ENCODE measurements at regions not wholly inside any gene's neighbourhood (a gene's known extent, or its start where the extent isn't known, plus 50 kb on each side); places are given as distances from the start of the nearest gene placed in this dataset.

DNA sequence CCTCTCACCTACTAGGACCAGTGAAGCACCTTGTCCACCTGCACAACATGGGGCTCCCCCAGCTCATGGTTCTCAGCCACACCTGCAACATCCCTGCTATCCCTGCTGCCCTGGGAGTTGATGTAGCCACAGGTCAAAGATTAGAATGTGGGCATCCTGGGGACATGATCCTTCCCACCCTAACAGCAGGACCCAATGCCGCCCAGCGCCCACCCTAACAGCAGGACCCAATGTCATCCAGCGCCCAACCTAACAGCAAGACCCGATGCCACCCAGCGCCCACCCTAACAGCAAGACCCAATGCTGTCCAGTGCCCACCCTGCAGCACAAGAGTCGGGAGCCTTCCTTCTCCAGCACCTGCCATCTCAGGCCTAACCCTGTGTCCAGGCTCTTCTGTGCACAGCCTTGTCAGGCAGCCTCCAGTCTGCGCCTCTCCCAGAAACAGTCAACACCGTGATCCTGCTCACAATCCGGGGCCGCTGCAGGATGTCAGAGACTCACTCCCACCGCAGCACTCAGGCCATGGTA lies 237.3 kb upstream of the SALL3 start:
- no peak for DNase-seq (ENCODE audit: low spot score)

DNA sequence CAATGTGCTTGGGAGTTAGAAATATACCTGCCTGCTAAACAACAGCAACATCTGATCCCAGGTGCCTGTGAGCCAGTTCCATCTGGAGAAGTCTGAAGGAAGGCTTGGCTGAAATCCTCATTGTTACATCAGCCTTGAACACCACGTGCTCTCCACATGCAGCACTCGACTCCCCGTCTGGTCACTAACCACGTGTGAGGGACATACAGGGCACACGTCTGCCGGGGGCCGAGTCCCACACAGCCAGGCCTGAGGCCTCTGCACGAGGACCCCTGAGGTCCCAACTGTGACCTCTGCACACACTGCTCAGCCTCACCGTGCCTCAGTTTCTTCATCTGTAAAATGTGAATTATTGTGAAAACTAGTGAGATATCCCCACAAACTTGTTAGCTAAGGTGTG lies 236.5 kb upstream of the SALL3 start:
- DNase-seq (ENCODE audit: low spot score): no peak

DNA sequence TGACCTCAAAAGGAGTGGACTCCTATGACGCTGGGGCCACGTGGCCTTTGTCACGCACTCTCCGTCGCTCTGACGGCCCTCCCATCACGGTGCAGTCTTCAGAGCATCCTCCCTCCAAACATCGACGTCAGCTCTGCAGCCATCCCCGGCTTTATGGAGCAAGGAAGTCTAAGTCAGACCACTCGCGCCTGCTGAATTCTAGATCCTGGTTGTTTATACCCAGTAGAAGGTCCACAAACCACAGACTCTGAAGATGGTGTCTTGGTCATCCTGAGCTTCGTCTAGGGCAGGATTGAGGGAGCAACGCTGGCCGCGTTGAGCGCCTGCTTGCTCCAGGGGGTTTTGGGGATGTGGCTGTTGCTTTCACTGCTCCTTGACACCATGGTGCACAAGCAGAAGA lies 228.0 kb upstream of the SALL3 start:
- no peak for DNase-seq (ENCODE audit: low spot score)

DNA sequence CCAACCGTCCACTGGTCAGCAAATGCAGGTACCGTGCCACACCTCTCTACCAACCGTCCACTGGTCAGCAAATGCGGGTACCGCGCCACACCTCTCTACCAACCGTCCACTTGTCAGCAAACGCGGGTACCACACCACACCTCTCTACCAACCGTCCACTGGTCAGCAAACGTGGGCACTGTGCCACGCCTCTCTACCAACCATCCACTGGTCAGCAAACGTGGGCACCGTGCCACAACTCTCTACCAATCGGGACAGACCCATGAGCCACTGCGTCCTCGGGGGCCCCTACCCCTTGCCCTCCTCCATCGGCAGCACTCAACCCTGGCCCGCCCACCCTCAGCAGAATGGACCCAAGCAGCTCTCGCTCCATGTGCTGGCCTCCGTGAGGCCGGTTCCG lies 226.4 kb upstream of the SALL3 start:
- no peak for DNase-seq (ENCODE audit: low spot score)

DNA sequence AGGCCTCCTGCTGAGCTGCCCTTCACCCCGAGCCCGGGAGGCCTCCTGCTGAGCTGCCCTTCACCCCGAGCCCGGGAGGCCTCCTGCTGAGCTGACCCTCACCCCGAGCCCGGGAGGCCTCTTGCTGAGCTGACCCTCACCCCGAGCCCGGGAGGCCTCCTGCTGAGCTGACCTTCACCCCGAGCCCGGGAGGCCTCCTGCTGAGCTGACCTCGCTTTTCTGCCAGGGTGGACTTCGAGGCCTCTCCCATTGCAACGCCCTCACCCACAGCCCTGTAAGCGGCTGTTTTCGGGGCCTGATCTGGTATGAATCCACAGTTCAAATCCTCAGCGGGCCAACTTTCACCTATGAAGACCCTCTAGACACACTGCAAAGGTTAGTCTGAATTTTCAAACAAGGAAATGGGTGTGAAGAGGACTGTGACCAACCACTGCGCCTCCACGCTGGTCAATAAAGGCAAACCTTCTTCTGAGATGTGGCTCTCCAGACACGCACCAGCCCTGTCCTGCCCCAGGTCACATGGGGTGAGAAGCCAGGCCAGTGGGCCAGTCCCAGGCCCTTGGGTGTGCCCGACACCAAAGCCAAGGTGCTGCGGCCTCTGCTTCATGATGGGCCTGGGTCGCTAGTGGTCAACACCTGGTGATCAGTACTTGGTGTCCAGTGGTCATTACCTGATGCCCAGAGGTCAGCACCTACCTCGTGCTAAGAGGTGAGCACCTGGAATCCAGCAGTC lies 225.1 kb upstream of the SALL3 start:
- no peak for DNase-seq (ENCODE audit: low spot score)

DNA sequence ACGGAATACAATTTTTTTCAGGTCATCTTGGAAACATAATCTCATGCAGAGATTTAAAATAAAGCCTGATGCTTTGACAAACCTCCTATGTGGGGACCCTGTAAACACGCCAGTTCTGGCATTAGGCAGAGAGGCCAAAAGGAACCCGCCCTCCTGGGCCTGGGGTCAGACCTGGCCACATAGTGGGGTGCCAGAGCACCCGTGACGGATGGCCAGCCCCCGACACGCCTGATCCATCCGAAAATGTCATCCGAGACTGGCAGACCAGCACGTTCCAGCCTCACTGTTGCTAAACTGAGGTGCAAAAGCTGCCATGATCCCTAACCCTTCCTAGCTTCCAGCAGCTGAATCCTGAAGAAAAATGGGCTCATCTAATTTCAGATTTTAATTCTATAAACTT lies 222.6 kb upstream of the SALL3 start:
- no peak for DNase-seq (ENCODE audit: low spot score)

DNA sequence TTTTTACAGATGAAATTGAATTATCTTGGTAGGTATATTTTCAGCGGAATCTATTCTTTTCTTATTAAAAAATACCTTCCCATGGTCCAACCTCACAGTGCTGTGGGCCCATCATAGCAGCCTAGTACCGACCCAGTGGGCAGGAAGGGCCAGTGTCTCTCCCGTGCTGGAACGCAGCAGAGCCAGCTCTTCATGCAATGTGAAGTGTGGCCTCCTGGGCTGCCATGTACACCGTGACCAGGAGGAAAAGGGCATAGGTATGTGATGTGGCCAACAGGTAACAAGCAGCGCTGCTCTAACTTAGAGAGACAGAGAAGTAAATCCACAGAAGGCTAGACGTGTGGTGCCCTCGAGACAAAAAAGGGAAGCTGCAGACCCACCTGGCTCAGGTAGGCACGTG lies 221.1 kb upstream of the SALL3 start:
- no peak for DNase-seq (ENCODE audit: low spot score)

DNA sequence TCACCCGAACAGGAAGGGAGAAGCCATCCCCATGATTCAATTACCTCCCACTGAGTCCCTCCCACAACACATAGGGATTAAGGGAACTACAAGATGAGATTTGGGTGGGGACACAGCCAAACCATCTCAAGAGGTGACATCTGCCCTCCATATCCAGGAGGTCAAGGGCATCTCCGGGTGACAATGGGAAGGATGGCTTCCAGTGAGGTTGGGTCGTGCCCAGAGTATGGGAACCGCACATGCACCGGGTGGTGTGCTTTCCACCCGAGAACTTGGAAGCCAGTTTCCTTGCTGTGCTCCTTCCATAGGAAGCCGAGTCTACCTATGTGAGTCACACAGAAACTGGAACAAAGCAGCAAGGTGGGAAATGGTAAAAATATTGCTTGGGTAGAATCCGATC lies 216.9 kb upstream of the SALL3 start:
- no peak for DNase-seq (ENCODE audit: low spot score)

DNA sequence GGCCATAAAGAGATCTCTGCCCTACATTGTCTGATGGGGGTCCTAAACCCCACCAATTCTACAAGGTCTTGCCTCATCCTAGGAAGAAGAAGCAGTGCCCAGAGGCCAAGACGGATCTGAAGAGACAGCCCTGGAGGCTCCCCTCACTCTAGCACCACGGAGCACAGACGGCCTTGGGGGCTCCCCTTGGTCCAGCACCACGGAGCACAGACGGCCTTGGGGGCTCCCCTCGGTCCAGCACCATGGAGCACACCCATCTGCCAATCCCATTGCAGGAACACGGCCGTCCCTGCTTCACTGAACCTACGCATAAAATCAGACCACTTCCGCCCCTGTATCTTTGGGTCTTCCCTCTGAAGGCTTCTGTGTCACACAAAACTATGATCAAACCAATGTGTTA lies 215.1 kb upstream of the SALL3 start:
- no peak for DNase-seq (ENCODE audit: low spot score)

DNA sequence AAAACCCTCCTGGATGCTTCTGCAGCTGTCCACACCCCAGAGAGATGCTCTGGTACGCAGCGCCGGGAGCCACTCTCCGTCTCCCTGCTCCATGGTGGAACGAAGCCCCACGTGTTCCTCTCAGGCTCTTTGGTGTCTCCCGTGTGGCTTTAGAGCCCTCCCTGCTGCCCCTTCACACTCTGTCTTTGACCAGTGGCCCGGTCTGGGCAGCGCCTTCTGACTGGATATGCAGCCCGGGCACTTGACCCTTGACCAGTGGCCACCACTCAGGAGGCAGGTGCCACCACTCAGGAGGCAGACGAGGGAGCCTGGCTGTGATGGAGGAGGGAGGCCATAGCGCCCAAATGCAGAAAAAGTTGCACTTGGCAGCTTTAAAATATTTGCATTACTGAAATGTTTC lies 214.5 kb upstream of the SALL3 start:
- no peak for DNase-seq (ENCODE audit: low spot score)

DNA sequence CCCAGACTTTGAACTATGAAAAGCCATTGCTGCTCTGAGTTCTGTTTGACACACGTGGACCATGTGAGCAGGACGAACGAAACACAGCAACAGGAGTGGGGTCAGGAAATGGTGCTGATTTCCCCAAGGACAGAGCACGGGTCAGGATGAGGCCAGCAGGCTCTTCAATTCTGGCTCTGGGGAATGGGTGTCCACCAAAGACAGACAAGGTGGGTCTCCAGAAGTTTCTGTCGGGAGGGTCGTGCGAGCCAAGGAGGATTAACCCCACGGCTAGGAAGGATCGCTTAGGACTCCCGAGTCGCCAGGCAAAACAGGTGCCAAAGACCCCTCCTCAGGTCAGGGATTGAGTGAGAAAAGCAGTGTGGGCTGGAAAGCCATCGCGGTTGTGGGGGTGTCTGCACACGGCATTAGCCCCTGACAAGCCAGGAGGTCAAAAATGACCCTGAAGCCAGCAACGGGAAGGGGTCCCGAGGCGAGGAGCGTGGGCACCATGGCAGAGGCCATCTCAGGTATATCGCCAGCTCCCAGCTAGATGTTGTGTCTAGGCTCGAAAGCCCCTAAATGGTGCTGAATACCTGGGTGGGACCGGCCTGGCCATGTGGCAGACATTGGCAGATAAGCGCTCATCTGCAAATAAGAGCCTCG lies 213.9 kb upstream of the SALL3 start:
- no peak for DNase-seq (ENCODE audit: low spot score)

DNA sequence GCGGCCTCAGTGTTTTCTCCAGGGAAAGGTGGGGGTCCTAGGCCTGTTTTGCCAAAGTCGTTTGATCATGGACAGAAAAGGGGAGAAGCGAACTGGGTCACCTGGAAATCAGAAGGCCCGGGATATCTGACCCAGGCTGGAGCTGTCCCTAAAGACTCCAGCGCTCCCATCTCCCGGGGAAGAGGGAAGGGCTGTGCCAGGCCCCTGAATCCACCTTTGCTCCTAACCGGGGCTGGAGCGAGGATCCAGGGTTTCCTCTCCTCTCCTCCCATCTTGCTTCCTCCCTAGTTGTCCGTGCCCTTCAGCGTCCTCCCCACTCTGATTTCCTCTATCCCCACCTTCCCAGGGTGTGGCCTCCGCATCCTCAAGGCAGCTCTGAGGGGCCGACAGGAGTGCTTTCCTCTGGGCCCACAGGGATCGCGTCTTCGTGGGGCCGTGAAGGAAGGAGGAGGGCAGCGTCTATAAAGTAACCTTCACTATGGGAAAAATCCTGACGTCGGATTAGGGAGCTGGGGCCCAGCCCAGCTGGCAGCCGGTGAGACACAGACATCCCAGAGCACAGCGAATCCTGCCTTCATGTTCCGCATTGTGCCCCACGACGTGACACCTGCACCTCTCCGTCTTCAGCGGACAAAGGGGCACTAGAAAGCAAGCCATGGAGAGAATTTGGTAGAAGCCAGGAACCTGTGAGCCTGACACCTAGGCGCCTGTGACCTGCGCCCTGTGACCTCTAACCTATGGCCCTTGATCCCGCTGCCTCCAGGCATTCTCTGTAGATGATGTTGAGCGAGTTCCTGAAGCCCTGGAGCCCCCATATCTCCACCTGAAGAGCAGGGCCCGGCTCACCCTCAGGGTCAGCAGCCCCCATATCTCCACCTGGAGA lies 212.7 kb upstream of the SALL3 start:
- no peak for DNase-seq (ENCODE audit: low spot score)

DNA sequence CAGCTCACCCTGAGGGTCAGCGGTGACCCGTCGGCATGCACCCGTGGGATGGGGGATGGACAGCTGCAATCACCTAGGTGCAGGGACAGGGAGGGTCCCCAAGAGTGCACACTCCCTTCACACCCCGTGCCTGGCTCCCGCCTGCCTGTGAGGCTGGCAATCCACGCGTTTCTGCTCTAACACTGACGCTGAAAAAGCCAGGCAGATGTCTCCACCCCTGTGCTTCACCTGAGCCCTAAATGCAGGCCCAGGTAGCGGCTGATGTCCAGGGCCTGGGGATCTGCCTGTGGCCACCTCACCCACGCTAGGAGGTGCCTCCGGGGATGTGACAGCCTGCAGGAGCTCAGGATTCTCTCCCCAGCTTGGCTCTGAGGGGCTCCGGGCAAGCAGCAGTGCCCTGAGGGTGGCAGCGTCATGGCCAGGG lies 212.0 kb upstream of the SALL3 start:
- no peak for DNase-seq (ENCODE audit: low spot score)

DNA sequence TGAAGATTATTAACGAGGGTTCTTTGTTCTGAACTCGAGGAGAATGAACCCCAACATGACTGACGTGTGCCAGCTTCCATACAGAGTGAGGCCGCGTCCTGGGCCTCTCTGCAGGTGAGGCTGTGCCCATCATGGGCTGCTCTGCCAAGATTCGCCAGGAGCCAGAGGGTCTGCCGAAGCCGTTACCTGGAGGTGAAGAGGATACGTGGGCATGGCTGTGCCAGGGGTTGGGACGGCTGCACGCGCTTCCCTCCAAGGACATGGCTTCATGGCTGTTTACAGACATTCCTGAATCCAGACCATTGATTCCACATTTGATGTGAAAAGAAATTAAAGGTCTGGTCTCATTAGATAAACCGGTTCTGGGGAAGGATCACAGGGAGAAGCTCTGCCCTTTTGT lies 211.4 kb upstream of the SALL3 start:
- DNase-seq (ENCODE audit: low spot score): no peak

DNA sequence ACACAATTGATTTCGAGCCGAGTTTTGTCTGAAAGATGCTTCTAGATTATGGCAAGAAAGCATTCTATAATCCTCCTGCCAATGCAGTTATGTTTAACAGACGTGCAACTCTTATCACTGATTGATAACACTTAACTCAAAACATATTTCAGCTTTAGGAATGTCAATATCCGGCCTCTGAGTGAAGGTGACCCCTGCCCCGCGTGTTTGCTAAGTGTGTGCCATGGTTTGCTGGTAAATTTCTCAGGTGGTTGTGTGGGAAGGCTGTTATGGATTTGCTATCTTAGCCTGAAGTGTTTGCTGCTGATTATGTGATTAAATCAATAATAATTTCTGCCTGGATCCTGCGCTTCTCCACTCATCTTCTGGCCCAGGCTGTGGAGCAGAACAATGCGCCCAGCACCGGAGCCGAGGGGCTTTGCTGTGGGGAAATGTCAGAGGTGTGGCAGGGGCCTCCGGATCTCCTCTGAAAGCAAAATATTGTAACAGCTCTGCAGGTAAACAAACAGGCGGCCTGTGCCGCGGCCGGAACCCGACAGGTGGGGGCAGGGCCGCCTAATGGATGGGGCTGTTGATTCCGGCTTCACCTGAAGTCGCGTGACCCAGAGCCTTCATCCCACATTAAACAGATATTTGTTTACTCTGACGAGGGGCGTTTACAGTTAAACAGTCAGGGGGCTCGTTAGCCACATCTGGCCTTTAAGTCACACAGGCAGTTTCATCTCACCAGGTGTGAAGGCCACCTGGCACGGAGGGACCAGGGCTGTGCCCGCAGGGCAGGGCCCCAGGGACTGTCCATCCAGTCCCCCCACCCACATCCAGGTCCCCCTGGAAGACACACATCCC lies 210.7 kb upstream of the SALL3 start:
- no peak for DNase-seq (ENCODE audit: low spot score)

DNA sequence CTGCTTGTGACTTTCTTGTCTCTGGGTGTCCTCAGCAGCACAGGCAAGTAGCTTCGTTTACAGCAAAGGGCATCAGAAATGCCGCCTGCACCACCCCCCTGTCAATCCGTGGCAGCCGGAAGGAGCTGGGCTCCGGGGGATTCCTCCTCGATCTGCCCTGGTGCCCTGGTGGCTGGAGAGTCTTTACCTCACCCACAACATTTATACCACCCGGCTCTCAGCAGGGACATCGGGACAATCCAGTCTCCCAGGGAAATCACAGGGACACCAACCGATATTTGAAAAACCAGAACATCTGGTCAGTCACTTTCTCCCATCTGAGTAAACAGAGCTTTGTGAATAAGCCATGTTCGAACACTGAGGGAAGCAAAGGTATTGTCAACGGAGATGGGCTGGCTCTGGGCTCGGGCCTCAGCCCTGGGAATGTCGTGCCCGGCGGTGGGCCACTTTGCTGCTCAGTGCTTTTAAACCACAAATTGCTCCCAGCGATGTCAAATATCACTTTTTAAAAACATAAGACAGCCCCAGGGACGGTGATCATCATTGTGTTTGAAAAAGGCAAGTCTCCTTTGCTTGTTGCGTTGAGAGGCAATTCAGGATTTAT lies 210.0 kb upstream of the SALL3 start:
- DNase-seq (ENCODE audit: low spot score): no peak

DNA sequence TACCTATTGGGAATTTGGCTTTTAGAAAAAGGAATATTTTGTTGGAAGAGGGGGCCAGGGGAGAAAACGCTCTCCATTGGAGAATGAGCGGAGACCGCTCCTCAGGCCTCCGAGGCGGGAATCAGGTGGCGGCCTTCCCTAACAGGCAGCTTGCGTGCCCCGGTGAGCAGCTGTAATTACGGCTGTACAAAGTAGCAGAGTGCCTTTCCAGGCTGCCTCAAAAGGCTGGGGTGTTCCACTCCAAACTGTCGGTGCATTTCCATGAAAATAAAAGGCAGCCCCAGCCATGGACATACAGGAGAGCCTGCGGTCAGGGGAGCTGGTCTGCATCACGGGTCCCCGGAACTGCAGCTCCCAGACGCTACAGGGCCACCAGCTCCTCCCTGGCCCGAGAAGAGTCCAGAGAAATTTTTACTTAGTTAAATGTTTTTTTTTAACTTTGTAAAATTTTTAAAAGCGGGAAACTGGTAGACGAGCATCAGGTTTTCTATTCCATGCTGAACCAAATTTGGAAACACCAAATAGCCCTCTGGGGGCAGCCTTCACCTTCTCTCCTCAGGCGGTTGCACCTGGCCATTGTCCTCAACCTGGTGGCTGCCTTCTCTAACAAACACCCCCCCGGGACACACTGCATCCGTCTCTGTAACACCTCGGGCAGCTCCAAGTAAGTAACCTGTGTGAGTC lies 209.3 kb upstream of the SALL3 start:
- no peak for DNase-seq (ENCODE audit: low spot score)

DNA sequence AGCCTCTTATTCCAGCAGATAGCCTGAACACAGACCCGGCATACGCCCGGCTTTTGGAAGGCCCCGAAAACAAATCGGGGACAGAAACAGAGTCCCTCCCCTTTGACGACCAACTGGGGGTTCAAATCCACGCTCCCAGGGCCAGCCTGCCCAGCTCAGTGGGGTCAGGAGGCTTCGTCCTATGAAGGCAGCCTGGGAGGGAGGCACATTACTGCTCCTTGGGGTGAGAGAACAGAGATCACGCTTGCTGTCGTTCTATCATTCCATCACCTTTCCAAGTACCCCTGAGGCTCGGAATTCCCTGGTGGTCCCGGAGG lies 208.8 kb upstream of the SALL3 start:
- no peak for DNase-seq (ENCODE audit: low spot score)

DNA sequence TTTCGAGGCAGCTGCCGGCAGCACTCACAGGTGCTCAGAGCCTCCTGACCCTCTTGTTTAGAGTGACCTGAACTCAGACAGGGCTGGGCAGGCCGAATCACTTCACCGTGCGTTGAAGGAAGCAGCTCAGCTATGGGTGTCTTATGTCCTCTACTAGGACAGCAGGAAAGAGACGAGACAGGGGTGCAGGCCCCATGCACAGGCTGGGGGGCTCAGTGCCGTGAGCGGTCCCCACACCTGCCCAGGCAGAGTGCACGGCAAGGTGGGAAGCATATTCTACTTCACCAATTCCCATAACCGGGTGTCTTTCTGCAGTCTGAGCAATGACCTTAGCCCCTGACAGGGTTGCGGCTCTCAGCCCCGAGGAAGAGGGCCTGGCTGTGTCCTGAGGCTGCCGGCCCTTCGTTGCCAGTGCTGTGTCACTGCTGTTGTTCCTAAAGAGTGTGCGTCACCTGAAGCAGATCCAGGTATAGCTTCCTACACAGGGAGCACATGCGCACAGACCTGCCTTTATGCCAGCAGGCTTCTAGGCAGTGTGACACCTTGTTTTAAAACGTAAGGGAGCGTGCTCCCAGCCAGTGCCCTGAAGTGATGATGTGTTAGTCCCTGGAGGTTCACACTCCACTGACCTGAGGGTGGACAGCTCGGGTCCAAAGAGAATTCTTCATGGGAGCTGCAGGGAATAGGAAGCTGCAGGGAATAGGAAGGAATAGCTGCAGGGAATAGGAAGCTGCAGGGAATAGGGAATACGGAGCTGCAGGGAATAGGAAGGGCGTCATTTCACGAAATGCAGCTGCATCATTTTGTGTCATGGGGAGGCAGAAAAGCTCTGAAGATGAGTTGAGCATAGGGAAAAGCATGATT lies 207.9 kb upstream of the SALL3 start:
- DNase-seq (ENCODE audit: low spot score): no peak
